Ovary (tissue), 7 donors: ENCODE measurements at regions not wholly inside any gene's neighbourhood (a gene's known extent, or its start where the extent isn't known, plus 50 kb on each side); places are given as distances from the start of the nearest gene placed in this dataset.

Experiments
- DNase-seq, 5 donors: peaks; one replicate each; pipeline ENCODE4 v3.0.0-alpha.2; 2019 to 2020
- H3K27ac ChIP-seq, 2 donors: fragments of 200-600 bp; one replicate each; pipeline versions ENCODE4 v1.5.1 to v1.8.0; 2019 to 2022
- H3K27me3 ChIP-seq: fragments of 200-600 bp; one replicate; pipeline ENCODE4 v1.8.0; 2022
- H3K36me3 ChIP-seq: fragments of 200-600 bp; sonication (generic); one replicate; pipeline ENCODE4 v1.5.1; 2019
- H3K4me1 ChIP-seq: one replicate; pipeline ENCODE4 v1.8.1; 2013; ENCODE audit warnings: mild to moderate bottlenecking, moderate library complexity; ENCODE audit not compliant: insufficient read depth
- H3K4me3 ChIP-seq: fragments of 200-600 bp; sonication (generic); one replicate; pipeline ENCODE4 v1.5.1; 2017
- H3K9me3 ChIP-seq, 2 donors: fragments of 200-600 bp in 1 of 2; sonication (generic) in 1 of 2; one replicate each; pipeline versions ENCODE4 v1.5.1 to v1.8.1; 2013 to 2019; ENCODE audit warnings: mild to moderate bottlenecking in 1 of 2, moderate library complexity in 1 of 2
- EP300 ChIP-seq: sonication (generic); formaldehyde crosslinking; IDR thresholded peaks from one replicate; pipeline ENCODE4 v1.6.1; 2017; ENCODE audit warnings: antibody characterized with exemption
- POLR2A ChIP-seq: fragments of 450-650 bp; IDR thresholded peaks from one replicate; pipeline ENCODE4 v1.6.1; 2017; ENCODE audit warnings: antibody characterized with exemption, mild to moderate bottlenecking, moderate library complexity
- WGBS, 3 donors: extraction: QIAGEN DNeasy Blood & Tissue Kit in 1 of 3; methylation state at CpG; one replicate each; pipeline versions ENCODE4 v1.1.5 to v1.1.7; 2013 to 2017; 5-methylcytosine and 5-hydroxymethylcytosine counted together
- intact Hi-C, 4 donors: fragments of 100-400 bp; cut with DNase I; formaldehyde crosslinking; loops; one replicate each; pipeline versions ENCODE4 v1.11.0 to v1.15.1; 2022 to 2023
- TF ChIP-seq, protein P1 (sequence below), 3 donors: fragments of 450-650 bp in 2 of 3; fragments of 200-600 bp in 1 of 3; IDR thresholded peaks; one replicate each; pipeline versions ENCODE4 v1.5.1 to v1.8.0; 2016 to 2022; ENCODE audit warnings: antibody characterized with exemption in 3 of 3, mild to moderate bottlenecking in 1 of 3
- donor health status: DM: no; HTN: no; CAD: no; lungs with moderate emphysema.
- donor health status: DM: no; HTN: no; CAD: no.
- donor health status: Bipolar disorder and iron deficiency.
- donor health status: DM: no; HTN: no; CAD: no.
- donor health status: DM: yes; HTN: yes; CAD: no.

DNA sequence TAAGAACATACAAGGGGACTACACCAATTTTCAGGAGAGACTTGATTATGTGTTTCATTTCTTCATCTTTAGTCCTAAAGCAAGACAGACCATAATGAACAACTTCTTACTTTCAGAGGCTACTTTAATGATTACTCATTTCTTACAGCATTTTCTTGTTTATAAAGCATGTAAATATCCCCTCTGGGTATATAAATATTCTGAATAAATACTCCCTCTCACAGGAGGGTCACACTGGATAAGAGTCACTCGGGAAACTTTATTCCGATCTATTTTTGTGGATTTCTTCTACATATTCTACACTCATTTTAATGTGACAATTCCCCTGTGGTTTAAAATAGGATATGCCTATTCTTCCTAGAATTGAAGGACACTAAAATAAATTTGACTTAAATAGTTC is 228.9 kb upstream of the RPS6KA3 start:
- WGBS, 3 donors = 82 to 86% (median 83%) methylated on average over 2 of the region's 2 CpGs
- intact Hi-C loops = no loop called here
- no peak overlapping the region for H3K27ac ChIP-seq

DNA sequence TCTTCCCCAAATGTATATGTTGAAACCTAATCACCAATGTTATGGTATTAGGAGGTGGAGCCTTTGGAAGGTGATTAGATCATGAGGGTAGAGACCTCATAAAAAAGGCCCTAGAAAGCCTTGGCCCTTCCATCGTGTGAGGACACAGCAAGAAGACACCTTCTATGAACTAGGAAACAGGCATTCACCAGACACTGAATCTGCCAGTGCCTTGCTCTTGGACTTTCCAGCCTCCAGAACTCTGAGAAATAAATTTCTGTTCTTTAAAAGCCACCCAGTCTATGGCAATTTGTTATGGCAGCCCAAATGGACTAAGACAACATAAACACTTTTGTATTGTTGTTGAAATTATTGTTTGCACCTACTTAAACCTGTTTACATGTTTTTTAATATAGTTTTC is 221.8 kb upstream of the RPS6KA3 start:
- intact Hi-C loops = no loop called here
- 68 to 90% (median 75%) methylated on average over 1 of the region's 1 CpG for WGBS, 3 donors
- H3K27ac ChIP-seq = no peak overlapping the region

More for the DNA sequence above, 228.9 kb upstream of the RPS6KA3 start:
- H3K9me3 ChIP-seq = no peaks in the 10 kb centered on the region
- no peak for DNase-seq
- H3K4me3 ChIP-seq = no peak overlapping the region
- H3K27me3 ChIP-seq = no peaks in the 10 kb centered on the region
- TF ChIP-seq EP300 (no peak), POLR2A (no peak)
- TF ChIP-seq, protein P1, sequence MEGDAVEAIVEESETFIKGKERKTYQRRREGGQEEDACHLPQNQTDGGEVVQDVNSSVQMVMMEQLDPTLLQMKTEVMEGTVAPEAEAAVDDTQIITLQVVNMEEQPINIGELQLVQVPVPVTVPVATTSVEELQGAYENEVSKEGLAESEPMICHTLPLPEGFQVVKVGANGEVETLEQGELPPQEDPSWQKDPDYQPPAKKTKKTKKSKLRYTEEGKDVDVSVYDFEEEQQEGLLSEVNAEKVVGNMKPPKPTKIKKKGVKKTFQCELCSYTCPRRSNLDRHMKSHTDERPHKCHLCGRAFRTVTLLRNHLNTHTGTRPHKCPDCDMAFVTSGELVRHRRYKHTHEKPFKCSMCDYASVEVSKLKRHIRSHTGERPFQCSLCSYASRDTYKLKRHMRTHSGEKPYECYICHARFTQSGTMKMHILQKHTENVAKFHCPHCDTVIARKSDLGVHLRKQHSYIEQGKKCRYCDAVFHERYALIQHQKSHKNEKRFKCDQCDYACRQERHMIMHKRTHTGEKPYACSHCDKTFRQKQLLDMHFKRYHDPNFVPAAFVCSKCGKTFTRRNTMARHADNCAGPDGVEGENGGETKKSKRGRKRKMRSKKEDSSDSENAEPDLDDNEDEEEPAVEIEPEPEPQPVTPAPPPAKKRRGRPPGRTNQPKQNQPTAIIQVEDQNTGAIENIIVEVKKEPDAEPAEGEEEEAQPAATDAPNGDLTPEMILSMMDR (IDR thresholded peaks at IDR 0.05) = no peak
- no peaks in the 10 kb centered on the region for H3K4me1 ChIP-seq
- H3K36me3 ChIP-seq = no peaks in the 10 kb centered on the region

DNA sequence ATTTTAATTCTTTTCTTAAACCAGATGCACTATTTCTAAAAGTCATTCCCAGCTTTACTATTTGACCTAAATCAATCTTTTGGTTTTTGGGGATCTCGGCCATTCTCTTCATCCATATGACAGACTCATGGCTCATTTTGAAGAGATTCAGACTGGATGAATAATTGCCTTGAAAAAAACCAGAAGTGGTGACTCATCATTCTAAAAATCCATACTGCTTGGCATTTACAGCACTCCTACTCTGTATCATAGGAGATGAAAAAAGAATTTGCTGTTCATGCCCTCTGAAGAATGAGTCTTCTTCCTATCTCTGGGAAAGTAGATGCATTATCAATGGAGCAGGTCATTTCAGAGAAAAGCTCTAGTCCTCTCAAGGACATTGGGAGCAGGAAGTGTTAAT is 220.5 kb upstream of the RPS6KA3 start:
- Histone ChIP-seq H3K4me1 (no peaks in the 10 kb centered on the region), H3K4me3 (no peak overlapping the region), H3K27ac (no peak overlapping the region), H3K36me3 (no peaks in the 10 kb centered on the region), H3K9me3 (no peaks in the 10 kb centered on the region), H3K27me3 (no peaks in the 10 kb centered on the region)
- intact Hi-C loops = no loop called here
- DNase-seq = no peak
- TF ChIP-seq, protein P1 (IDR thresholded peaks at IDR 0.05) = no peak
- TF ChIP-seq EP300 = no peak
- no peak for TF ChIP-seq POLR2A
- WGBS, 3 donors = 57 to 70% (median 63%) methylated on average over 1 of the region's 1 CpG

More for the DNA sequence above, 221.8 kb upstream of the RPS6KA3 start:
- H3K27me3 ChIP-seq = no peaks in the 10 kb centered on the region
- no peak for DNase-seq
- H3K9me3 ChIP-seq = no peaks in the 10 kb centered on the region
- TF ChIP-seq POLR2A = no peak
- TF ChIP-seq EP300 = no peak
- TF ChIP-seq, protein P1 (IDR thresholded peaks at IDR 0.05) = no peak
- H3K4me3 ChIP-seq = no peak overlapping the region
- H3K36me3 ChIP-seq = no peaks in the 10 kb centered on the region
- H3K4me1 ChIP-seq = no peaks in the 10 kb centered on the region

DNA sequence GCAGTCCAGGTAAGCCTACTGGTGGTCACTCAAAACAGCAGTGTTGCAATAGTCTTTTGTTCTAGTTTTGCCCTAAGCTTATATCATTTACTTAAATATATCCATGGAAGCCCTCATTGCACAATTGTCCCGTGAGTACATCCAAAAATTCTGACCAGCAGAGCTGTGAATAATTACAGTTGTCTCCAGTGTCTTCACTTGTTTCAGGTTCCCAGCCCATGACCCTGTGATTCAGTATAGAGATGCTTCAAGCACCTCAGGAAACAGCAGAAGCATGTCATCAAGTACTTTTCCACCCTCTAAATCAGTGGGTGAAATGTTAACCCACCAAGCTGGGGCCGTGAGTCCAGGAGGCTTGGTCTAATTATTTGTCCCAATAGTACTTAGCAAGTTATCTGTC is 214.9 kb upstream of the RPS6KA3 start:
- 55 to 62% (median 55%) methylated on average over 2 of the region's 2 CpGs for WGBS, 3 donors
- Histone ChIP-seq H3K27ac (no peak overlapping the region), H3K4me1 (no peaks in the 10 kb centered on the region), H3K27me3 (no peaks in the 10 kb centered on the region), H3K36me3 (no peaks in the 10 kb centered on the region), H3K4me3 (no peak overlapping the region), H3K9me3 (no peaks in the 10 kb centered on the region)
- intact Hi-C loops = no loop called here
- TF ChIP-seq EP300 = no peak
- no peak for DNase-seq

DNA sequence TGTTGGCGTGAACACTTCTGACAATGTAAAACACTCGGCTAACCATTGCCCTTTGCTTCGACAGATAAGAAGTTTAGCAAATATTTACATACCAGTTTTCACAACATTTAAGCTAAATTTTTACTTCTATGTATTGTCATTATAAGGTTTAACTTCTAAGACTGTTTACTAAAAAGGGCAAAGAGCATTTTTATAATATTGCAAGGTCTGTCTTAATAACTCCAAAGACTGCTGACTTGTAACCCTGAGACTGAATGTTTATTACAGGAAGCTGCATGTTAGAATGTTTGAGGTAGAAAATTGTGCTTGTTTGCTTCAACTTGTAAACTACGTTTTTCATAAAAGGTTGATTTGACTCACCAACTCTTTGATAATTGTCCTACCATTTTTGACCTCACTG is 213.2 kb upstream of the RPS6KA3 start:
- H3K9me3 ChIP-seq = no peaks in the 10 kb centered on the region
- H3K27me3 ChIP-seq = no peaks in the 10 kb centered on the region
- TF ChIP-seq EP300 (no peak), POLR2A (no peak)
- TF ChIP-seq, protein P1 (IDR thresholded peaks at IDR 0.05) = no peak
- H3K36me3 ChIP-seq = no peaks in the 10 kb centered on the region
- no peak overlapping the region for H3K4me3 ChIP-seq
- no peaks in the 10 kb centered on the region for H3K4me1 ChIP-seq
- no peak overlapping the region for H3K27ac ChIP-seq
- no peak for DNase-seq
- WGBS, 3 donors = 32 to 57% (median 53%) methylated on average over 4 of the region's 4 CpGs
- intact Hi-C loops = no loop called here
